ENCODE measurements at regions not wholly inside any gene's neighbourhood (a gene's known extent, or its start where the extent isn't known, plus 50 kb on each side); places are given as distances from the start of the nearest gene placed in this dataset.

DNA sequence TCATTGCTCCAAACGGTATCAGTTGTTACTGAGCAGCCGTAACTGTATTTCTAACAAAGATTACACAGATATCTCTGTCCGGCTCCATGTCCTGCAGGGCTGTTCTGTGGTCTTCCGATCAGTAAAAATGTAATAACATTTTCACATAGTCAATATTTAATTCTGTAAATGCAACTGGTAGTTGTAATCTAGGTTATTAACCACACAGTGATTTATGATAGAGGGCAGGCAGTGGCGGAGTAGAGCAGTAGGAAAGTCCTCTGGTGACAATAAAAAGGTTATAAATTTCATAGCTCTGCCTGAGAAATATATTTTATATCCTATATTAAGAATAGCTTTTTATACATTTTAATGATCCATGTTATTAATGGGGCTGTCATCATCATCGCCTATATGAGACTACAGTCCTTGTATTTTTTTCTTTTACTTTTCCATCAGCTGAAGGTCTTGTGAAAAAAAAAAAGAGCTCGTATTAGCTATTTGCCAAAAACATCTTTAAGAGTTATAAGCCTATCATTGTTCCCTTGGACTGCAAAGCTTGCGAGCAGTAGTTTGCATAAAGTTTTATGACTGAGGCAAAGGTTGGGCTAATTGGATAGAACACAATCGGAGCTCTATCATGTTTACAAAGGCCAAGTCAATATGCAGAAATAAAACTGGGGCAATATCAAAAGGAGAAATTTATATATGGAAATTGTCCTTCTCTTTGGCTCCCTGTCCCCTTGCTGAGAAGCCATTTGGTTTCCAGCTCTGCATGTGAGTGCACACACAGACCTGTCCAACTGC lies 648.0 kb downstream of the IRX1 start:
- FAIRE-seq (no peak), DNase-seq (peak in 1 of 5 donors; percentile 34)
- Histone ChIP-seq H3K36me3 (ENCODE audit: control insufficient read depth in 2 of 3, insufficient read depth in 3 of 3, low read length in 3 of 3) (no peaks in the 10 kb centered on the region), H3K27ac (ENCODE audit: low read depth in 2 of 2, low read length in 2 of 2) (no peak overlapping the region), H3K27me3 (ENCODE audit: control insufficient read depth, insufficient read depth, low read length) (no peaks in the 10 kb centered on the region), H3K9me3 (ENCODE audit: control insufficient read depth in 2 of 3, insufficient read depth in 1 of 3, low read length in 3 of 3) (no peaks in the 10 kb centered on the region), H3K4me1 (ENCODE audit: control insufficient read depth in 2 of 3, insufficient read depth in 2 of 3, low read depth in 1 of 3, low read length in 3 of 3) (no peaks in the 10 kb centered on the region), H3K4me3 (ENCODE audit: low read length in 3 of 3) (no peak overlapping the region), H3K9ac (ENCODE audit: low read length in 3 of 3) (no peak overlapping the region)
- intact Hi-C loops (cut with DNase I): no loop called here
- TF ChIP-seq, protein P1, sequence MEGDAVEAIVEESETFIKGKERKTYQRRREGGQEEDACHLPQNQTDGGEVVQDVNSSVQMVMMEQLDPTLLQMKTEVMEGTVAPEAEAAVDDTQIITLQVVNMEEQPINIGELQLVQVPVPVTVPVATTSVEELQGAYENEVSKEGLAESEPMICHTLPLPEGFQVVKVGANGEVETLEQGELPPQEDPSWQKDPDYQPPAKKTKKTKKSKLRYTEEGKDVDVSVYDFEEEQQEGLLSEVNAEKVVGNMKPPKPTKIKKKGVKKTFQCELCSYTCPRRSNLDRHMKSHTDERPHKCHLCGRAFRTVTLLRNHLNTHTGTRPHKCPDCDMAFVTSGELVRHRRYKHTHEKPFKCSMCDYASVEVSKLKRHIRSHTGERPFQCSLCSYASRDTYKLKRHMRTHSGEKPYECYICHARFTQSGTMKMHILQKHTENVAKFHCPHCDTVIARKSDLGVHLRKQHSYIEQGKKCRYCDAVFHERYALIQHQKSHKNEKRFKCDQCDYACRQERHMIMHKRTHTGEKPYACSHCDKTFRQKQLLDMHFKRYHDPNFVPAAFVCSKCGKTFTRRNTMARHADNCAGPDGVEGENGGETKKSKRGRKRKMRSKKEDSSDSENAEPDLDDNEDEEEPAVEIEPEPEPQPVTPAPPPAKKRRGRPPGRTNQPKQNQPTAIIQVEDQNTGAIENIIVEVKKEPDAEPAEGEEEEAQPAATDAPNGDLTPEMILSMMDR (IDR thresholded peaks at IDR 0.05; ENCODE audit: borderline replicate concordance, extremely low read depth, insufficient read depth): no peak

DNA sequence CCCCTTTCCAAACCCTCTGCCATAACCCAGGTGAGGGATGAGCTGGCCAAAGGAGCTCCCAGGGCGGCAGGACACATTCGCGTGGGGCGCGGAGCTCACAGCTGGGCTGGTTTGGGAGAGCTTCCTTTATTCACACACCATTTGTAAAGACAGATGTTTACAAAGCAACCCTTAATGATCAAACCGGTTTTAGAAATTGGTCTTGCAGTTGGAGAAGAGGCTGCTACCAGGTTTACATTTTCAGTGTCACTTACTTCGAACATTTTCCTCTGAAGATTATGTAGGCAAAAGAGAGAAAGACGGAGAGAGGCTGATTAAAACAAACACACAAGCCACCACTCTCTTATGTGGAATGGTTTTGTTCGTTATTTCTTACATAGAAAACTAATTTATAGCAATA lies 648.7 kb downstream of the IRX1 start:
- no peaks in the 10 kb centered on the region for H3K9me3 ChIP-seq (ENCODE audit: control insufficient read depth in 2 of 3, insufficient read depth in 1 of 3, low read length in 3 of 3)

GRCh38 chr5:4245076-4245475 lies 649.4 kb downstream of the IRX1 start:
- TF ChIP-seq, protein P1 (IDR thresholded peaks at IDR 0.05; ENCODE audit: borderline replicate concordance, extremely low read depth, insufficient read depth): no peak
- H3K9ac ChIP-seq (ENCODE audit: low read length in 3 of 3): no peak overlapping the region
- no peak for DNase-seq
- FAIRE-seq: no peak
- no peaks in the 10 kb centered on the region for H3K9me3 ChIP-seq (ENCODE audit: control insufficient read depth in 2 of 3, insufficient read depth in 1 of 3, low read length in 3 of 3)
- H3K4me1 ChIP-seq (ENCODE audit: control insufficient read depth in 2 of 3, insufficient read depth in 2 of 3, low read depth in 1 of 3, low read length in 3 of 3): no peaks in the 10 kb centered on the region
- no peaks in the 10 kb centered on the region for H3K36me3 ChIP-seq (ENCODE audit: control insufficient read depth in 2 of 3, insufficient read depth in 3 of 3, low read length in 3 of 3)
- H3K4me3 ChIP-seq (ENCODE audit: low read length in 3 of 3): no peak overlapping the region
- no peaks in the 10 kb centered on the region for H3K27me3 ChIP-seq (ENCODE audit: control insufficient read depth, insufficient read depth, low read length)
- intact Hi-C loops (cut with DNase I): no loop called here
- H3K27ac ChIP-seq (ENCODE audit: low read depth in 2 of 2, low read length in 2 of 2): no peak overlapping the region

More for the DNA sequence above, 648.7 kb downstream of the IRX1 start:
- H3K9ac ChIP-seq (ENCODE audit: low read length in 3 of 3): no peak overlapping the region
- no peaks in the 10 kb centered on the region for H3K27me3 ChIP-seq (ENCODE audit: control insufficient read depth, insufficient read depth, low read length)
- no peak for DNase-seq
- no peak for FAIRE-seq
- TF ChIP-seq, protein P1 (IDR thresholded peaks at IDR 0.05; ENCODE audit: borderline replicate concordance, extremely low read depth, insufficient read depth): no peak
- H3K36me3 ChIP-seq (ENCODE audit: control insufficient read depth in 2 of 3, insufficient read depth in 3 of 3, low read length in 3 of 3): no peaks in the 10 kb centered on the region
- H3K27ac ChIP-seq (ENCODE audit: low read depth in 2 of 2, low read length in 2 of 2): no peak overlapping the region
- H3K4me1 ChIP-seq (ENCODE audit: control insufficient read depth in 2 of 3, insufficient read depth in 2 of 3, low read depth in 1 of 3, low read length in 3 of 3): no peaks in the 10 kb centered on the region
- H3K4me3 ChIP-seq (ENCODE audit: low read length in 3 of 3): no peak overlapping the region
- intact Hi-C loops (cut with DNase I): no loop called here

All from kidney (tissue), 13 donors.